ENCODE measurements at regions not wholly inside any gene's neighbourhood (a gene's known extent, or its start where the extent isn't known, plus 50 kb on each side); places are given as distances from the start of the nearest gene placed in this dataset.

- H3K9me3 ChIP-seq (replicated peaks in 1 of 2; ENCODE audit: control insufficient read depth in 2 of 2, insufficient read depth in 1 of 2, low read depth in 1 of 2, low read length in 2 of 2): no peaks in the 10 kb centered on the region
- WGBS, 2 donors (ENCODE audit: extremely low coverage in 2 of 2, insufficient read length in 2 of 2, insufficient replicate concordance in 1 of 2): no CpG with 5 or more reads among the region's 21 CpGs
- no peaks in the 10 kb centered on the region for H3K79me1 ChIP-seq (ENCODE audit: low read depth, low read length)
- no peak for DNase-seq (ENCODE audit: low spot score)
- no peak overlapping the region for H3K23ac ChIP-seq (ENCODE audit: low read depth, low read length, poor library complexity)
- no peak overlapping the region for H2AFZ ChIP-seq (ENCODE audit: low read length)
- no peak overlapping the region for H2BK5ac ChIP-seq (ENCODE audit: low read length)
- H2AK5ac ChIP-seq (ENCODE audit: low read depth, low read length): no peak overlapping the region
- no peak overlapping the region for H3K4me2 ChIP-seq (ENCODE audit: insufficient read depth, low read length, poor library complexity, severe bottlenecking)
- no peak overlapping the region for H3K4me3 ChIP-seq (ENCODE audit: low read length in 2 of 2)
- no peak overlapping the region for H3K14ac ChIP-seq (ENCODE audit: low read length)
- no peaks in the 10 kb centered on the region for H3K36me3 ChIP-seq (replicated peaks in 1 of 2; ENCODE audit: control insufficient read depth in 2 of 2, insufficient read depth in 2 of 2, low read length in 2 of 2)
- no peak overlapping the region for H2BK15ac ChIP-seq (ENCODE audit: low read length)
- H3K4ac ChIP-seq (ENCODE audit: low read length): no peak overlapping the region
- no peak overlapping the region for H4K91ac ChIP-seq (ENCODE audit: low read depth, low read length, poor library complexity)
- peaks cover 0 to 10% (median 0%) of the 10 kb centered on the region in 3 experiments for H3K27me3 ChIP-seq (ENCODE audit: control insufficient read depth in 3 of 3, insufficient read depth in 3 of 3, low read depth in 1 of 3, low read length in 3 of 3)
- H3K18ac ChIP-seq (ENCODE audit: low read length): no peak overlapping the region
- H3K9ac ChIP-seq (ENCODE audit: low read depth, low read length, poor library complexity): no peak overlapping the region
- no peak overlapping the region for H2BK12ac ChIP-seq (ENCODE audit: low read length)
- peaks cover 0 to 4% of the 10 kb centered on the region in 2 donors for H3K4me1 ChIP-seq (ENCODE audit: control insufficient read depth in 2 of 2, insufficient read depth in 1 of 2, low read depth in 1 of 2, low read length in 2 of 2)
- no peak overlapping the region for H3K27ac ChIP-seq (replicated peaks; ENCODE audit: low read length)
- H4K8ac ChIP-seq (ENCODE audit: low read depth, low read length): no peak overlapping the region
- H2BK120ac ChIP-seq (ENCODE audit: low read depth, low read length): no peak overlapping the region
These were observed 51.2 kb upstream of the GPR31 start for GRCh38 chr6:167208819-167209576.

- Histone ChIP-seq H2AFZ (ENCODE audit: low read length) (no peak overlapping the region), H3K4me1 (ENCODE audit: control insufficient read depth in 2 of 2, insufficient read depth in 1 of 2, low read depth in 1 of 2, low read length in 2 of 2) (peaks cover 0 to 4% of the 10 kb centered on the region in 2 donors), H2BK15ac (ENCODE audit: low read length) (peak overlapping the region; percentile 25), H3K27me3 (ENCODE audit: control insufficient read depth in 3 of 3, insufficient read depth in 3 of 3, low read depth in 1 of 3, low read length in 3 of 3) (peaks cover 0 to 10% (median 0%) of the 10 kb centered on the region in 3 experiments), H2BK5ac (ENCODE audit: low read length) (no peak overlapping the region), H4K91ac (ENCODE audit: low read depth, low read length, poor library complexity) (no peak overlapping the region), H3K18ac (ENCODE audit: low read length) (no peak overlapping the region), H3K36me3 (replicated peaks in 1 of 2; ENCODE audit: control insufficient read depth in 2 of 2, insufficient read depth in 2 of 2, low read length in 2 of 2) (no peaks in the 10 kb centered on the region), H3K9me3 (replicated peaks in 1 of 2; ENCODE audit: control insufficient read depth in 2 of 2, insufficient read depth in 1 of 2, low read depth in 1 of 2, low read length in 2 of 2) (no peaks in the 10 kb centered on the region), H3K4ac (ENCODE audit: low read length) (no peak overlapping the region), H3K23ac (ENCODE audit: low read depth, low read length, poor library complexity) (no peak overlapping the region), H2BK12ac (ENCODE audit: low read length) (no peak overlapping the region), H3K79me1 (ENCODE audit: low read depth, low read length) (no peaks in the 10 kb centered on the region), H3K4me3 (ENCODE audit: low read length in 2 of 2) (no peak overlapping the region), H2BK120ac (ENCODE audit: low read depth, low read length) (no peak overlapping the region), H3K14ac (ENCODE audit: low read length) (no peak overlapping the region), H3K9ac (ENCODE audit: low read depth, low read length, poor library complexity) (no peak overlapping the region), H2AK5ac (ENCODE audit: low read depth, low read length) (no peak overlapping the region), H4K8ac (ENCODE audit: low read depth, low read length) (no peak overlapping the region), H3K27ac (replicated peaks; ENCODE audit: low read length) (no peak overlapping the region), H3K4me2 (ENCODE audit: insufficient read depth, low read length, poor library complexity, severe bottlenecking) (no peak overlapping the region)
- DNase-seq (ENCODE audit: low spot score): no peak
- no CpG with 5 or more reads among the region's 9 CpGs for WGBS, 2 donors (ENCODE audit: extremely low coverage in 2 of 2, insufficient read length in 2 of 2, insufficient replicate concordance in 1 of 2)
These were observed 51.8 kb upstream of the GPR31 start for GRCh38 chr6:167209577-167209975.

- no peaks in the 10 kb centered on the region for H3K36me3 ChIP-seq (replicated peaks in 1 of 2; ENCODE audit: control insufficient read depth in 2 of 2, insufficient read depth in 2 of 2, low read length in 2 of 2)
- H3K79me1 ChIP-seq (ENCODE audit: low read depth, low read length): no peaks in the 10 kb centered on the region
- no peak overlapping the region for H3K9ac ChIP-seq (ENCODE audit: low read depth, low read length, poor library complexity)
- no peaks in the 10 kb centered on the region for H3K9me3 ChIP-seq (replicated peaks in 1 of 2; ENCODE audit: control insufficient read depth in 2 of 2, insufficient read depth in 1 of 2, low read depth in 1 of 2, low read length in 2 of 2)
- peak overlapping the region; percentile 25 for H2BK15ac ChIP-seq (ENCODE audit: low read length)
- H2BK5ac ChIP-seq (ENCODE audit: low read length): peak overlapping the region; percentile 93
- no peak overlapping the region for H3K4ac ChIP-seq (ENCODE audit: low read length)
- no peak for DNase-seq (ENCODE audit: low spot score)
- H4K91ac ChIP-seq (ENCODE audit: low read depth, low read length, poor library complexity): no peak overlapping the region
- no peak overlapping the region for H4K8ac ChIP-seq (ENCODE audit: low read depth, low read length)
- H2AK5ac ChIP-seq (ENCODE audit: low read depth, low read length): peak overlapping the region; percentile 47
- peaks cover 0 to 10% (median 0%) of the 10 kb centered on the region in 3 experiments for H3K27me3 ChIP-seq (ENCODE audit: control insufficient read depth in 3 of 3, insufficient read depth in 3 of 3, low read depth in 1 of 3, low read length in 3 of 3)
- H3K4me2 ChIP-seq (ENCODE audit: insufficient read depth, low read length, poor library complexity, severe bottlenecking): no peak overlapping the region
- H3K23ac ChIP-seq (ENCODE audit: low read depth, low read length, poor library complexity): no peak overlapping the region
- H3K18ac ChIP-seq (ENCODE audit: low read length): peak overlapping the region; percentile 87
- peaks cover 0 to 4% of the 10 kb centered on the region in 2 donors for H3K4me1 ChIP-seq (ENCODE audit: control insufficient read depth in 2 of 2, insufficient read depth in 1 of 2, low read depth in 1 of 2, low read length in 2 of 2)
- H2AFZ ChIP-seq (ENCODE audit: low read length): no peak overlapping the region
- no CpG with 5 or more reads among the region's 23 CpGs for WGBS, 2 donors (ENCODE audit: extremely low coverage in 2 of 2, insufficient read length in 2 of 2, insufficient replicate concordance in 1 of 2)
- H3K14ac ChIP-seq (ENCODE audit: low read length): no peak overlapping the region
- H3K27ac ChIP-seq (replicated peaks; ENCODE audit: low read length): no peak overlapping the region
- H3K4me3 ChIP-seq (ENCODE audit: low read length in 2 of 2): no peak overlapping the region
- no peak overlapping the region for H2BK120ac ChIP-seq (ENCODE audit: low read depth, low read length)
- H2BK12ac ChIP-seq (ENCODE audit: low read length): no peak overlapping the region
These were observed 52.9 kb upstream of the GPR31 start for GRCh38 chr6:167210375-167211294.

- WGBS, 2 donors (ENCODE audit: extremely low coverage in 2 of 2, insufficient read length in 2 of 2, insufficient replicate concordance in 1 of 2): no CpG with 5 or more reads among the region's 1 CpG
- DNase-seq (ENCODE audit: low spot score): no peak
- Histone ChIP-seq H3K23ac (ENCODE audit: low read depth, low read length, poor library complexity) (no peak overlapping the region), H3K79me1 (ENCODE audit: low read depth, low read length) (no peaks in the 10 kb centered on the region), H3K4me2 (ENCODE audit: insufficient read depth, low read length, poor library complexity, severe bottlenecking) (no peak overlapping the region), H3K9me3 (replicated peaks in 1 of 2; ENCODE audit: control insufficient read depth in 2 of 2, insufficient read depth in 1 of 2, low read depth in 1 of 2, low read length in 2 of 2) (no peaks in the 10 kb centered on the region), H2BK12ac (ENCODE audit: low read length) (no peak overlapping the region), H2AFZ (ENCODE audit: low read length) (no peak overlapping the region), H3K14ac (ENCODE audit: low read length) (no peak overlapping the region), H3K9ac (ENCODE audit: low read depth, low read length, poor library complexity) (no peak overlapping the region), H4K8ac (ENCODE audit: low read depth, low read length) (no peak overlapping the region), H2BK5ac (ENCODE audit: low read length) (no peak overlapping the region), H2BK120ac (ENCODE audit: low read depth, low read length) (no peak overlapping the region), H3K18ac (ENCODE audit: low read length) (no peak overlapping the region), H3K4me3 (ENCODE audit: low read length in 2 of 2) (no peak overlapping the region), H3K4me1 (ENCODE audit: control insufficient read depth in 2 of 2, insufficient read depth in 1 of 2, low read depth in 1 of 2, low read length in 2 of 2) (peaks cover 0 to 4% of the 10 kb centered on the region in 2 donors), H2BK15ac (ENCODE audit: low read length) (no peak overlapping the region), H3K27ac (replicated peaks; ENCODE audit: low read length) (no peak overlapping the region), H3K27me3 (ENCODE audit: control insufficient read depth in 3 of 3, insufficient read depth in 3 of 3, low read depth in 1 of 3, low read length in 3 of 3) (peaks cover 0 to 10% (median 0%) of the 10 kb centered on the region in 3 experiments), H3K4ac (ENCODE audit: low read length) (no peak overlapping the region), H2AK5ac (ENCODE audit: low read depth, low read length) (no peak overlapping the region), H4K91ac (ENCODE audit: low read depth, low read length, poor library complexity) (no peak overlapping the region), H3K36me3 (replicated peaks in 1 of 2; ENCODE audit: control insufficient read depth in 2 of 2, insufficient read depth in 2 of 2, low read length in 2 of 2) (no peaks in the 10 kb centered on the region)
These were observed 53.5 kb upstream of the GPR31 start for GRCh38 chr6:167211295-167211648.
